B cell (primary cell): ENCODE measurements at regions not wholly inside any gene's neighbourhood (a gene's known extent, or its start where the extent isn't known, plus 50 kb on each side); places are given as distances from the start of the nearest gene placed in this dataset.

Source experiments
- CTCF ChIP-seq: fragments of 200-600 bp; IDR thresholded peaks from one replicate; pipeline ENCODE4 v1.8.0; 2022; ENCODE audit warnings: antibody characterized with exemption, mild to moderate bottlenecking
- EZH2 ChIP-seq: IDR thresholded peaks from 2 replicates; pipeline ENCODE4 v1.6.1; 2012; ENCODE audit warnings: borderline replicate concordance, low read depth, mild to moderate bottlenecking, moderate library complexity, low read length; ENCODE audit not compliant: insufficient read depth, poor library complexity, severe bottlenecking

GRCh38 chr6:84458271-84458670, 230.8 kb upstream of the CEP162 start:
- no peak for TF ChIP-seq CTCF
- TF ChIP-seq EZH2: no peak
